Transverse colon (tissue), 4 donors: ENCODE measurements at regions not wholly inside any gene's neighbourhood (a gene's known extent, or its start where the extent isn't known, plus 50 kb on each side); places are given as distances from the start of the nearest gene placed in this dataset.

Experiments used
- CTCF ChIP-seq, 5 experiments: fragments of 200-600 bp in 3 of 5; fragments of 450-650 bp in 2 of 5; sonication (generic) in 3 of 5; IDR thresholded peaks; 1 replicate in 2 of 5; 2 replicates in 3 of 5; pipeline ENCODE4 v1.5.1; 2016 to 2017; ENCODE audit warnings: antibody characterized with exemption in 5 of 5, inconsistent platforms in 3 of 5, mild to moderate bottlenecking in 2 of 5, moderate library complexity in 1 of 5
- EP300 ChIP-seq: sonication (generic); formaldehyde crosslinking; IDR thresholded peaks from one replicate; pipeline ENCODE4 v1.6.1; 2017; ENCODE audit warnings: antibody characterized with exemption, low read depth
- POLR2A ChIP-seq: fragments of 450-650 bp; IDR thresholded peaks from one replicate; pipeline ENCODE4 v1.6.1; 2016; ENCODE audit warnings: antibody characterized with exemption, mild to moderate bottlenecking, moderate library complexity
- POLR2AphosphoS5 ChIP-seq, 3 donors: sonication (generic); formaldehyde crosslinking; IDR thresholded peaks; one replicate each; pipeline ENCODE4 v1.6.1; 2016; ENCODE audit warnings: antibody characterized with exemption in 3 of 3

- TF ChIP-seq CTCF (IDR thresholded peaks at IDR 0.05) (no peak), POLR2AphosphoS5 (IDR thresholded peaks at IDR 0.05) (no peak), POLR2A (no peak), EP300 (no peak)
Measured at GRCh38 chr7:159196584-159196983, 51.9 kb upstream of the VIPR2 start.
